CD14-positive monocyte (primary cell): ENCODE measurements at regions not wholly inside any gene's neighbourhood (a gene's known extent, or its start where the extent isn't known, plus 50 kb on each side); places are given as distances from the start of the nearest gene placed in this dataset.

ENCODE experiments used
- DNase-seq, 3 donors: peaks; one replicate each; pipeline ENCODE4 v3.0.0-alpha.2; 2011 to 2022
- H2AFZ ChIP-seq: 2 replicates; pipeline ENCODE4 v1.6.0; 2012; ENCODE audit warnings: mild to moderate bottlenecking, low read depth, low read length, inconsistent platforms; ENCODE audit not compliant: insufficient read depth, poor library complexity, severe bottlenecking
- H3K27ac ChIP-seq, 2 donors: 1 replicate in 1 of 2; 2 replicates in 1 of 2; pipeline ENCODE4 v1.5.1; 2012 to 2013; ENCODE audit warnings: low read length in 2 of 2, control low read depth in 1 of 2, inconsistent platforms in 1 of 2, low read depth in 1 of 2, mild to moderate bottlenecking in 1 of 2
- H3K27me3 ChIP-seq, 2 donors: one replicate each; pipeline versions ENCODE4 v1.6.0 to v1.6.1; 2011 to 2013; ENCODE audit warnings: low read length in 2 of 2; ENCODE audit not compliant: control insufficient read depth in 2 of 2, insufficient read depth in 2 of 2
- H3K36me3 ChIP-seq, 2 donors: replicated peaks in 1 of 2; 1 replicate in 1 of 2; 2 replicates in 1 of 2; pipeline versions ENCODE4 v1.5.1 to v1.6.1; 2012 to 2013; ENCODE audit warnings: low read length in 2 of 2, control low read depth in 1 of 2, inconsistent platforms in 1 of 2, mild to moderate bottlenecking in 1 of 2; ENCODE audit not compliant: insufficient read depth in 2 of 2, control insufficient read depth in 1 of 2
- H3K4me1 ChIP-seq, 2 donors: 1 replicate in 1 of 2; 2 replicates in 1 of 2; pipeline versions ENCODE4 v1.5.1 to v1.6.1; 2012 to 2013; ENCODE audit warnings: low read length in 2 of 2, control low read depth in 1 of 2, inconsistent platforms in 1 of 2, mild to moderate bottlenecking in 1 of 2, moderate library complexity in 1 of 2; ENCODE audit not compliant: insufficient read depth in 2 of 2, control insufficient read depth in 1 of 2
- H3K4me2 ChIP-seq: replicated peaks from 2 replicates; pipeline ENCODE3; 2012; ENCODE audit warnings: low read length, moderate library complexity, mild to moderate bottlenecking; ENCODE audit not compliant: poor library complexity, severe bottlenecking; ENCODE audit errors: extremely low read depth
- H3K4me3 ChIP-seq, 3 experiments: fragments of 200-600 bp in 1 of 3; sonication (generic) in 1 of 3; replicated peaks in 1 of 3; 1 replicate in 2 of 3; 2 replicates in 1 of 3; pipeline ENCODE4 v1.5.1; 2011 to 2013; ENCODE audit warnings: low read length in 3 of 3, mild to moderate bottlenecking in 3 of 3, control low read depth in 2 of 3, low read depth in 2 of 3, inconsistent platforms in 1 of 3, moderate library complexity in 1 of 3
- H3K79me2 ChIP-seq: 2 replicates; pipeline ENCODE4 v1.6.0; 2012; ENCODE audit warnings: mild to moderate bottlenecking, control low read depth, inconsistent platforms, low read length, moderate library complexity; ENCODE audit not compliant: insufficient read depth
- H3K9ac ChIP-seq: 2 replicates; pipeline ENCODE4 v1.6.0; 2017; ENCODE audit warnings: low read length, mild to moderate bottlenecking; ENCODE audit not compliant: insufficient read depth, poor library complexity, severe bottlenecking
- H3K9me3 ChIP-seq, 2 donors: replicated peaks in 1 of 2; 1 replicate in 1 of 2; 2 replicates in 1 of 2; pipeline versions ENCODE4 v1.5.1 to v1.6.1; 2012 to 2013; ENCODE audit warnings: low read length in 2 of 2, control low read depth in 1 of 2; ENCODE audit not compliant: control insufficient read depth in 1 of 2, insufficient read depth in 1 of 2
- H4K20me1 ChIP-seq: 2 replicates; pipeline ENCODE4 v1.6.0; 2012; ENCODE audit warnings: mild to moderate bottlenecking, low read length, control low read depth, moderate library complexity; ENCODE audit not compliant: insufficient read depth
- H3K27ac Mint-ChIP-seq, 7 donors: one replicate each; pipeline ENCODE4 v1.8.0; 2020; ENCODE audit warnings: mild to moderate bottlenecking in 7 of 7, mixed read lengths in 7 of 7, moderate library complexity in 6 of 7, inconsistent platforms in 2 of 7
- H3K27me3 Mint-ChIP-seq, 3 donors: one replicate each; pipeline ENCODE4 v1.8.0; 2021 to 2022; ENCODE audit warnings: low read depth in 3 of 3, mild to moderate bottlenecking in 3 of 3, mixed read lengths in 3 of 3, moderate library complexity in 3 of 3, inconsistent platforms in 1 of 3
- H3K36me3 Mint-ChIP-seq, 2 donors: one replicate each; pipeline ENCODE4 v1.8.0; 2020; ENCODE audit warnings: mixed read lengths in 2 of 2, inconsistent platforms in 1 of 2, mild to moderate bottlenecking in 1 of 2
- H3K4me1 Mint-ChIP-seq: one replicate; pipeline ENCODE4 v1.8.0; 2020; ENCODE audit warnings: mild to moderate bottlenecking, mixed read lengths
- H3K4me3 Mint-ChIP-seq, 2 donors: one replicate each; pipeline ENCODE4 v1.8.0; 2020; ENCODE audit warnings: mild to moderate bottlenecking in 2 of 2, mixed read lengths in 2 of 2, moderate library complexity in 1 of 2
- H3K9me3 Mint-ChIP-seq, 7 donors: one replicate each; pipeline ENCODE4 v1.8.0; 2020 to 2022; ENCODE audit warnings: mixed read lengths in 7 of 7, mild to moderate bottlenecking in 6 of 7, moderate library complexity in 6 of 7, inconsistent platforms in 2 of 7
- WGBS: methylation state at CpG from one replicate; pipeline ENCODE4 v1.1.5; 2013; ENCODE audit warnings: missing lambda C conversion rate; ENCODE audit not compliant: insufficient coverage; 5-methylcytosine and 5-hydroxymethylcytosine counted together
- intact Hi-C, 2 donors: fragments of 100-400 bp; cut with micrococcal nuclease; formaldehyde crosslinking; loops; one replicate each; pipeline versions ENCODE4 v1.15.0 to v1.15.1; 2023
- TF ChIP-seq, protein P1 (sequence below): fragments of 200-600 bp; IDR thresholded peaks from one replicate; pipeline ENCODE4 v1.8.0; 2022; ENCODE audit warnings: antibody characterized with exemption, mild to moderate bottlenecking

DNA sequence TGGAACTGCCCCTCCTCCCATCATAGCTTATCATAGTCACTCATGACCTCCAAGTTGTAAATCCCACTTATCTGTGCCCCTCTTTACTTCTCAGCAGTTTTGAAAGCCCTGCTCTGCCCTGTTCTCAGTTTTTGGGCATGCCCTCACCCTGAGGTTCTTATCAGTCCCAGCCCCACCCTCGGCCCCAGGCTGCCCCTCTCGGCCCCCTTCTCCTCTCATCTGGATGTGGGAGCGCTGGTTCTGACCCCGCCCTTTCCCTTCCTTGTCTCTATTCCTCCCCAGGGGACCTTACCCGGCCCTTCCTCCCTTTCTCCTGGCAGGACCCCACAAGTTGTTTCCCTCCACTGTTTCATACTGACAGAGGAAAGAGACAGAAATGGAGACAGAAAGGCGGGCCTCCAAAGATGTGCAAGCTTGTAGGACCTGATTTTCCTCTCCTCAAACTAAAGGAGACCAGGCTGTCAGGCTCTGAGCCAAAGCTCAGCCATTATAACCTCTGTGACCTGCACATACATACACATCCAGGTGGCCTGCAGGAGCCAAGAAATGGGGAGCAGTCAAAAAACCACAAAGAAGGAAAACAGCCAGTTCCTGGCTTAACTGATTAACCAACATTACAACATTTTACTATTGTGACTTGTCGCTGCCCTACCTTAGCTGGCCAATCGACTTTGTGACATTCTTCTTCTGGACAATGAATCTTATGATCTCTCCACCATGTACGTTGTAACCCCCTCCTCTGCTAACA lies 171.0 kb upstream of the HS6ST1 start:
- TF ChIP-seq, protein P1, sequence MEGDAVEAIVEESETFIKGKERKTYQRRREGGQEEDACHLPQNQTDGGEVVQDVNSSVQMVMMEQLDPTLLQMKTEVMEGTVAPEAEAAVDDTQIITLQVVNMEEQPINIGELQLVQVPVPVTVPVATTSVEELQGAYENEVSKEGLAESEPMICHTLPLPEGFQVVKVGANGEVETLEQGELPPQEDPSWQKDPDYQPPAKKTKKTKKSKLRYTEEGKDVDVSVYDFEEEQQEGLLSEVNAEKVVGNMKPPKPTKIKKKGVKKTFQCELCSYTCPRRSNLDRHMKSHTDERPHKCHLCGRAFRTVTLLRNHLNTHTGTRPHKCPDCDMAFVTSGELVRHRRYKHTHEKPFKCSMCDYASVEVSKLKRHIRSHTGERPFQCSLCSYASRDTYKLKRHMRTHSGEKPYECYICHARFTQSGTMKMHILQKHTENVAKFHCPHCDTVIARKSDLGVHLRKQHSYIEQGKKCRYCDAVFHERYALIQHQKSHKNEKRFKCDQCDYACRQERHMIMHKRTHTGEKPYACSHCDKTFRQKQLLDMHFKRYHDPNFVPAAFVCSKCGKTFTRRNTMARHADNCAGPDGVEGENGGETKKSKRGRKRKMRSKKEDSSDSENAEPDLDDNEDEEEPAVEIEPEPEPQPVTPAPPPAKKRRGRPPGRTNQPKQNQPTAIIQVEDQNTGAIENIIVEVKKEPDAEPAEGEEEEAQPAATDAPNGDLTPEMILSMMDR = no peak
- no peaks in the 10 kb centered on the region for H3K4me1 ChIP-seq
- H3K27me3 Mint-ChIP-seq = peaks cover 0 to 7% (median 5%) of the 10 kb centered on the region in 3 donors
- H3K9me3 ChIP-seq = peaks cover 0 to 5% of the 10 kb centered on the region in 2 donors
- peaks cover 0 to 15% (median 2%) of the 10 kb centered on the region in 7 donors for H3K9me3 Mint-ChIP-seq
- H2AFZ ChIP-seq = no peak overlapping the region
- H3K27ac ChIP-seq = no peak overlapping the region
- DNase-seq = no peak
- H3K9ac ChIP-seq = no peak overlapping the region
- H3K4me3 Mint-ChIP-seq = peak overlapping the region in 1 of 2 donors; percentile 1
- no peaks in the 10 kb centered on the region for H4K20me1 ChIP-seq
- H3K4me2 ChIP-seq = no peak overlapping the region
- intact Hi-C loops = no loop called here
- H3K36me3 ChIP-seq = no peaks in the 10 kb centered on the region
- H3K4me3 ChIP-seq = no peak overlapping the region
- H3K4me1 Mint-ChIP-seq = peaks cover 18% of the 10 kb centered on the region
- H3K27me3 ChIP-seq = no peaks in the 10 kb centered on the region
- 18% methylated on average over 8 of the region's 9 CpGs for WGBS
- no peaks in the 10 kb centered on the region for H3K79me2 ChIP-seq
- H3K36me3 Mint-ChIP-seq = no peaks in the 10 kb centered on the region
- H3K27ac Mint-ChIP-seq = no peak overlapping the region

DNA sequence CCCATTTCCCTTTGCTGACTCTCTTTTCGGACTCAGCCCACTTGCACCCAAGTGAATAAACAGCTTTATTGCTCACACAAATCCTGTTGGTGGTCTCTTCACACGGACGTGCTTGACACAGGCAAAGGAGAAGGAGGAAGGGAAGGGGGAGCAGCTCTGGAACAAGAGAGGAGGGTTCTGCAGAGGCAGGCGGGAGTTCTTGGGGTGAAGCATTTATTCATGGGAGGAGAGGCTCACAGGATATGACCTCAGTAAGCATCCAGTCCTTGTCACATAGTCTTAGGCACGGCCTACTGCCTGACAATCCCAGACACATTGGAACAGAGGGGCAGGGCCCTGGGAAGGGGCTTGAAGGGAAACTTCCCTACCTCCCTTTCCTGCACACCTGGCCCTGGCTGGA lies 171.7 kb upstream of the HS6ST1 start:
- no peak overlapping the region for H3K9ac ChIP-seq
- H3K27me3 ChIP-seq = no peaks in the 10 kb centered on the region
- peak overlapping the region in 1 of 2 donors; percentile 1 for H3K4me3 Mint-ChIP-seq
- no peaks in the 10 kb centered on the region for H4K20me1 ChIP-seq
- no peaks in the 10 kb centered on the region for H3K79me2 ChIP-seq
- no peaks in the 10 kb centered on the region for H3K36me3 Mint-ChIP-seq
- no peak overlapping the region for H3K27ac ChIP-seq
- no peak overlapping the region for H3K4me3 ChIP-seq
- intact Hi-C loops = no loop called here
- H2AFZ ChIP-seq = no peak overlapping the region
- H3K4me1 Mint-ChIP-seq = peaks cover 18% of the 10 kb centered on the region
- no peaks in the 10 kb centered on the region for H3K36me3 ChIP-seq
- WGBS = 32% methylated on average over 4 of the region's 5 CpGs
- H3K9me3 ChIP-seq = peaks cover 0 to 5% of the 10 kb centered on the region in 2 donors
- H3K27ac Mint-ChIP-seq = no peak overlapping the region
- no peak for DNase-seq
- TF ChIP-seq, protein P1 = no peak
- H3K27me3 Mint-ChIP-seq = peaks cover 0 to 9% (median 5%) of the 10 kb centered on the region in 3 donors
- H3K9me3 Mint-ChIP-seq = peaks cover 0 to 15% (median 2%) of the 10 kb centered on the region in 7 donors
- H3K4me2 ChIP-seq = no peak overlapping the region
- no peaks in the 10 kb centered on the region for H3K4me1 ChIP-seq
